ENCODE measurements at regions not wholly inside any gene's neighbourhood (a gene's known extent, or its start where the extent isn't known, plus 50 kb on each side); places are given as distances from the start of the nearest gene placed in this dataset.
"Not testable (repeated sequence)": the region's sequence is repeated elsewhere in the genome, so short reads cannot be mapped to it uniquely, and the experiment has no call there.

- H3K36me3 ChIP-seq (ENCODE audit: insufficient read depth, low read length, poor library complexity, severe bottlenecking); H3K4me3 ChIP-seq (ENCODE audit: low read depth, low read length, poor library complexity, severe bottlenecking); CTCF ChIA-PET; POLR2A ChIA-PET (ENCODE audit: low non-redundant PET); H3K27me3 ChIP-seq (replicated peaks; ENCODE audit: insufficient read depth, low read depth, low read length, poor library complexity); H3K9me3 ChIP-seq (ENCODE audit: low read depth, low read length, poor library complexity, severe bottlenecking); intact Hi-C loops (cut with micrococcal nuclease; ENCODE audit: unreplicated experiment); H3K4me1 ChIP-seq (ENCODE audit: insufficient read depth, low read length, poor library complexity, severe bottlenecking); DNase-seq (ENCODE audit: low spot score); H3K27ac ChIP-seq (ENCODE audit: low read depth, low read length, poor library complexity, severe bottlenecking); BruUV-seq (replicated peaks): not testable (repeated sequence)
Observed at GRCh38 chr9:62810811-62811315, 1621.0 kb downstream of the SPATA31A7 start.

- POLR2A ChIA-PET (ENCODE audit: low non-redundant PET); H3K27ac ChIP-seq (ENCODE audit: low read depth, low read length, poor library complexity, severe bottlenecking); BruUV-seq (replicated peaks); H3K4me1 ChIP-seq (ENCODE audit: insufficient read depth, low read length, poor library complexity, severe bottlenecking); CTCF ChIA-PET; intact Hi-C loops (cut with micrococcal nuclease; ENCODE audit: unreplicated experiment); H3K36me3 ChIP-seq (ENCODE audit: insufficient read depth, low read length, poor library complexity, severe bottlenecking); H3K4me3 ChIP-seq (ENCODE audit: low read depth, low read length, poor library complexity, severe bottlenecking); H3K27me3 ChIP-seq (replicated peaks; ENCODE audit: insufficient read depth, low read depth, low read length, poor library complexity); H3K9me3 ChIP-seq (ENCODE audit: low read depth, low read length, poor library complexity, severe bottlenecking); DNase-seq (ENCODE audit: low spot score): not testable (repeated sequence)
Observed at GRCh38 chr9:62815436-62815835, 1625.6 kb downstream of the SPATA31A7 start.

- DNase-seq (ENCODE audit: low spot score); BruUV-seq (replicated peaks); H3K36me3 ChIP-seq (ENCODE audit: insufficient read depth, low read length, poor library complexity, severe bottlenecking); CTCF ChIA-PET; POLR2A ChIA-PET (ENCODE audit: low non-redundant PET); H3K9me3 ChIP-seq (ENCODE audit: low read depth, low read length, poor library complexity, severe bottlenecking); H3K27me3 ChIP-seq (replicated peaks; ENCODE audit: insufficient read depth, low read depth, low read length, poor library complexity); H3K4me3 ChIP-seq (ENCODE audit: low read depth, low read length, poor library complexity, severe bottlenecking); H3K4me1 ChIP-seq (ENCODE audit: insufficient read depth, low read length, poor library complexity, severe bottlenecking); intact Hi-C loops (cut with micrococcal nuclease; ENCODE audit: unreplicated experiment); H3K27ac ChIP-seq (ENCODE audit: low read depth, low read length, poor library complexity, severe bottlenecking): not testable (repeated sequence)
Observed at GRCh38 chr9:62816331-62816730, 1626.5 kb downstream of the SPATA31A7 start.

- H3K4me3 ChIP-seq (ENCODE audit: low read depth, low read length, poor library complexity, severe bottlenecking); BruUV-seq (replicated peaks); H3K4me1 ChIP-seq (ENCODE audit: insufficient read depth, low read length, poor library complexity, severe bottlenecking); intact Hi-C loops (cut with micrococcal nuclease; ENCODE audit: unreplicated experiment); H3K36me3 ChIP-seq (ENCODE audit: insufficient read depth, low read length, poor library complexity, severe bottlenecking); CTCF ChIA-PET; H3K27ac ChIP-seq (ENCODE audit: low read depth, low read length, poor library complexity, severe bottlenecking); DNase-seq (ENCODE audit: low spot score); H3K9me3 ChIP-seq (ENCODE audit: low read depth, low read length, poor library complexity, severe bottlenecking); H3K27me3 ChIP-seq (replicated peaks; ENCODE audit: insufficient read depth, low read depth, low read length, poor library complexity); POLR2A ChIA-PET (ENCODE audit: low non-redundant PET): not testable (repeated sequence)
Observed at GRCh38 chr9:62817214-62817613, 1627.4 kb downstream of the SPATA31A7 start.

- POLR2A ChIA-PET (ENCODE audit: low non-redundant PET); H3K27me3 ChIP-seq (replicated peaks; ENCODE audit: insufficient read depth, low read depth, low read length, poor library complexity); CTCF ChIA-PET; H3K9me3 ChIP-seq (ENCODE audit: low read depth, low read length, poor library complexity, severe bottlenecking); BruUV-seq (replicated peaks); H3K4me3 ChIP-seq (ENCODE audit: low read depth, low read length, poor library complexity, severe bottlenecking); H3K27ac ChIP-seq (ENCODE audit: low read depth, low read length, poor library complexity, severe bottlenecking); intact Hi-C loops (cut with micrococcal nuclease; ENCODE audit: unreplicated experiment); DNase-seq (ENCODE audit: low spot score); H3K36me3 ChIP-seq (ENCODE audit: insufficient read depth, low read length, poor library complexity, severe bottlenecking); H3K4me1 ChIP-seq (ENCODE audit: insufficient read depth, low read length, poor library complexity, severe bottlenecking): not testable (repeated sequence)
Observed at GRCh38 chr9:62822185-62822584, 1632.3 kb downstream of the SPATA31A7 start.

GRCh38 chr9:62827957-62828907, 1638.4 kb downstream of the SPATA31A7 start:
- CTCF ChIA-PET, result not testable (repeated sequence)

GRCh38 chr9:62830829-62831459, 1641.1 kb downstream of the SPATA31A7 start:
- DNase-seq (ENCODE audit: low spot score); CTCF ChIA-PET; H3K4me3 ChIP-seq (ENCODE audit: low read depth, low read length, poor library complexity, severe bottlenecking); POLR2A ChIA-PET (ENCODE audit: low non-redundant PET); H3K27ac ChIP-seq (ENCODE audit: low read depth, low read length, poor library complexity, severe bottlenecking); H3K27me3 ChIP-seq (replicated peaks; ENCODE audit: insufficient read depth, low read depth, low read length, poor library complexity); BruUV-seq (replicated peaks); H3K9me3 ChIP-seq (ENCODE audit: low read depth, low read length, poor library complexity, severe bottlenecking); H3K4me1 ChIP-seq (ENCODE audit: insufficient read depth, low read length, poor library complexity, severe bottlenecking); intact Hi-C loops (cut with micrococcal nuclease; ENCODE audit: unreplicated experiment); H3K36me3 ChIP-seq (ENCODE audit: insufficient read depth, low read length, poor library complexity, severe bottlenecking): not testable (repeated sequence)

More at GRCh38 chr9:62827957-62828907, 1638.4 kb downstream of the SPATA31A7 start:
- H3K4me1 ChIP-seq (ENCODE audit: insufficient read depth, low read length, poor library complexity, severe bottlenecking); H3K4me3 ChIP-seq (ENCODE audit: low read depth, low read length, poor library complexity, severe bottlenecking); H3K27me3 ChIP-seq (replicated peaks; ENCODE audit: insufficient read depth, low read depth, low read length, poor library complexity); DNase-seq (ENCODE audit: low spot score); H3K36me3 ChIP-seq (ENCODE audit: insufficient read depth, low read length, poor library complexity, severe bottlenecking); H3K27ac ChIP-seq (ENCODE audit: low read depth, low read length, poor library complexity, severe bottlenecking); intact Hi-C loops (cut with micrococcal nuclease; ENCODE audit: unreplicated experiment); H3K9me3 ChIP-seq (ENCODE audit: low read depth, low read length, poor library complexity, severe bottlenecking); BruUV-seq (replicated peaks); POLR2A ChIA-PET (ENCODE audit: low non-redundant PET): not testable (repeated sequence)

Data from A673 (cell line).